HL-60 (cell line): ENCODE measurements at regions not wholly inside any gene's neighbourhood (a gene's known extent, or its start where the extent isn't known, plus 50 kb on each side); places are given as distances from the start of the nearest gene placed in this dataset.

Experiments used
- DNase-seq, 2 experiments: peaks; one replicate each; pipeline ENCODE4 v3.0.0-alpha.2; 2010 to 2020; ENCODE audit warnings: low read depth in 1 of 2, low spot score in 1 of 2
- H3K27ac ChIP-seq: fragments of 250-450 bp; sonication (Bioruptor Pico); replicated peaks from 2 replicates; pipeline ENCODE4 v1.5.1; 2020; ENCODE audit warnings: mild to moderate bottlenecking, moderate library complexity
- H3K27me3 ChIP-seq: fragments of 250-450 bp; sonication (Bioruptor Pico); 2 replicates; pipeline ENCODE4 v1.5.1; 2021; ENCODE audit warnings: mild to moderate bottlenecking, moderate library complexity; ENCODE audit not compliant: insufficient read depth, poor library complexity, severe bottlenecking
- H3K4me3 ChIP-seq: replicated peaks from 2 replicates; pipeline ENCODE4 v1.5.1; 2011; ENCODE audit warnings: mild to moderate bottlenecking, control low read depth, low read length; ENCODE audit not compliant: insufficient read depth
- CTCF ChIP-seq: IDR thresholded peaks from one replicate; pipeline ENCODE4 v1.5.1; 2011; ENCODE audit warnings: low read length, control low read depth, inconsistent platforms; ENCODE audit not compliant: insufficient read depth
- GABPA ChIP-seq: IDR thresholded peaks from 2 replicates; pipeline ENCODE4 v1.6.1; 2012; ENCODE audit warnings: low read depth
- POLR2AphosphoS5 ChIP-seq: IDR thresholded peaks from 2 replicates; pipeline ENCODE4 v1.6.1; 2012; ENCODE audit warnings: low read depth
- REST ChIP-seq: IDR thresholded peaks from 2 replicates; pipeline ENCODE4 v1.6.1; 2012; ENCODE audit warnings: low read depth; ENCODE audit not compliant: insufficient replicate concordance
- SPI1 ChIP-seq: IDR thresholded peaks from 2 replicates; pipeline ENCODE4 v1.6.1; 2012; ENCODE audit warnings: low read depth, mild to moderate bottlenecking, borderline replicate concordance

- no peaks in the 10 kb centered on the region for H3K27me3 ChIP-seq
- TF ChIP-seq SPI1 (no peak), REST (no peak)
- DNase-seq = no peak
Observed at GRCh38 chrX:99494668-99495067, 915.4 kb downstream of the PCDH19 start.

GRCh38 chrX:99480728-99481127, 929.3 kb downstream of the PCDH19 start:
- no peak overlapping the region for H3K4me3 ChIP-seq
- no peaks in the 10 kb centered on the region for H3K27me3 ChIP-seq
- DNase-seq = no peak

More at GRCh38 chrX:99494668-99495067, 915.4 kb downstream of the PCDH19 start:
- Histone ChIP-seq H3K27ac (no peak overlapping the region), H3K4me3 (no peak overlapping the region)

GRCh38 chrX:99469439-99469838, 940.6 kb downstream of the PCDH19 start:
- Histone ChIP-seq H3K27me3 (no peaks in the 10 kb centered on the region), H3K27ac (no peak overlapping the region), H3K4me3 (no peak overlapping the region)
- DNase-seq = no peak
- TF ChIP-seq REST (no peak), GABPA (no peak), POLR2AphosphoS5 (no peak), SPI1 (no peak), CTCF (no peak)

More at GRCh38 chrX:99480728-99481127, 929.3 kb downstream of the PCDH19 start:
- TF ChIP-seq CTCF (no peak), REST (no peak), GABPA (no peak), POLR2AphosphoS5 (no peak), SPI1 (no peak)
- H3K27ac ChIP-seq = no peak overlapping the region

GRCh38 chrX:99468993-99469392, 941.1 kb downstream of the PCDH19 start:
- TF ChIP-seq SPI1 (no peak), REST (no peak), POLR2AphosphoS5 (no peak), GABPA (no peak), CTCF (no peak)
- Histone ChIP-seq H3K27ac (no peak overlapping the region), H3K4me3 (no peak overlapping the region), H3K27me3 (no peaks in the 10 kb centered on the region)
- DNase-seq = no peak
